Vagina (tissue), 2 donors: ENCODE measurements at regions not wholly inside any gene's neighbourhood (a gene's known extent, or its start where the extent isn't known, plus 50 kb on each side); places are given as distances from the start of the nearest gene placed in this dataset.

ENCODE experiments used
- DNase-seq, 2 donors: peaks; one replicate each; pipeline ENCODE4 v3.0.0-alpha.2; 2017; ENCODE audit errors: extremely low spot score in 2 of 2
- H3K27ac ChIP-seq: fragments of 200-600 bp; sonication (generic); one replicate; pipeline ENCODE4 v1.5.1; 2019
- H3K27me3 ChIP-seq: fragments of 200-600 bp; sonication (generic); one replicate; pipeline ENCODE4 v1.5.1; 2019
- H3K36me3 ChIP-seq, 2 donors: fragments of 200-600 bp; sonication (generic); one replicate each; pipeline ENCODE4 v1.5.1; 2017 to 2019
- H3K4me1 ChIP-seq: fragments of 200-600 bp; sonication (generic); one replicate; pipeline ENCODE4 v1.5.1; 2019
- H3K4me3 ChIP-seq, 2 donors: fragments of 200-600 bp; sonication (generic); 1 replicate in 1 of 2; 2 replicates in 1 of 2; pipeline ENCODE4 v1.5.1; 2016 to 2019
- H3K9me3 ChIP-seq: fragments of 200-600 bp; sonication (generic); one replicate; pipeline ENCODE4 v1.5.1; 2019
- POLR2A ChIP-seq, 2 donors: fragments of 450-650 bp; IDR thresholded peaks; one replicate each; pipeline ENCODE4 v1.6.1; 2017; ENCODE audit warnings: antibody characterized with exemption in 2 of 2, mild to moderate bottlenecking in 2 of 2, moderate library complexity in 2 of 2
- POLR2AphosphoS5 ChIP-seq, 2 donors: sonication (generic); formaldehyde crosslinking; IDR thresholded peaks; one replicate each; pipeline ENCODE4 v1.9.0; 2017; ENCODE audit warnings: antibody characterized with exemption in 2 of 2, mild to moderate bottlenecking in 2 of 2, low read depth in 1 of 2; ENCODE audit not compliant: insufficient read depth in 1 of 2
- intact Hi-C: fragments of 100-400 bp; cut with DNase I; formaldehyde crosslinking; loops from one replicate; pipeline ENCODE4 v1.15.1; 2023
- TF ChIP-seq, protein P1 (sequence below), 3 experiments: fragments of 450-650 bp in 2 of 3; fragments of 200-600 bp in 1 of 3; sonication (generic) in 1 of 3; IDR thresholded peaks; one replicate each; pipeline ENCODE4 v1.5.1; 2017 to 2019; ENCODE audit warnings: antibody characterized with exemption in 3 of 3, mild to moderate bottlenecking in 2 of 3, moderate library complexity in 2 of 3

DNA sequence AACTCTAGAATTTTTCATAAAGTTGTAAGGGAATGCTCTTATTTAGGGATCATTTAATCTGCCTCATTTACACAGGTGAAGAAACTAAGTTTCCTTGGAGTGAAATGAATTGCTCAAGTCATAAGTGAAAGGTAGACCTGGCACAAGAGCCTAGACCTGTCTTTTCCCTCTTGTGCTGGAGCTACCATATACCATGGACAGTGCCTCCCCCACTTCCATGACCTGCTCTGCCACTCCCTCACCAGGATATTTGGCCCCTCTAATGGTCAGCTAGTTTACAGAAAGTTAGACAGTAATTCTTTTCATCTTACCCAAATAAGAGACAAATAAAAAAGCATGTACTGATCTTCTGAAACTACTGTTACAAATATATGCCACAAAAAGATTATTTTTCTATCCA is 105.5 kb upstream of the ACO1 start:
- Histone ChIP-seq H3K27ac (no peak overlapping the region), H3K4me1 (no peaks in the 10 kb centered on the region), H3K27me3 (no peaks in the 10 kb centered on the region), H3K36me3 (no peaks in the 10 kb centered on the region), H3K4me3 (no peak overlapping the region), H3K9me3 (no peaks in the 10 kb centered on the region)
- intact Hi-C loops = no loop called here
- DNase-seq = no peak
- TF ChIP-seq, protein P1, sequence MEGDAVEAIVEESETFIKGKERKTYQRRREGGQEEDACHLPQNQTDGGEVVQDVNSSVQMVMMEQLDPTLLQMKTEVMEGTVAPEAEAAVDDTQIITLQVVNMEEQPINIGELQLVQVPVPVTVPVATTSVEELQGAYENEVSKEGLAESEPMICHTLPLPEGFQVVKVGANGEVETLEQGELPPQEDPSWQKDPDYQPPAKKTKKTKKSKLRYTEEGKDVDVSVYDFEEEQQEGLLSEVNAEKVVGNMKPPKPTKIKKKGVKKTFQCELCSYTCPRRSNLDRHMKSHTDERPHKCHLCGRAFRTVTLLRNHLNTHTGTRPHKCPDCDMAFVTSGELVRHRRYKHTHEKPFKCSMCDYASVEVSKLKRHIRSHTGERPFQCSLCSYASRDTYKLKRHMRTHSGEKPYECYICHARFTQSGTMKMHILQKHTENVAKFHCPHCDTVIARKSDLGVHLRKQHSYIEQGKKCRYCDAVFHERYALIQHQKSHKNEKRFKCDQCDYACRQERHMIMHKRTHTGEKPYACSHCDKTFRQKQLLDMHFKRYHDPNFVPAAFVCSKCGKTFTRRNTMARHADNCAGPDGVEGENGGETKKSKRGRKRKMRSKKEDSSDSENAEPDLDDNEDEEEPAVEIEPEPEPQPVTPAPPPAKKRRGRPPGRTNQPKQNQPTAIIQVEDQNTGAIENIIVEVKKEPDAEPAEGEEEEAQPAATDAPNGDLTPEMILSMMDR (IDR thresholded peaks at IDR 0.05) = no peak
- TF ChIP-seq POLR2A (IDR thresholded peaks at IDR 0.05) (no peak), POLR2AphosphoS5 (IDR thresholded peaks at IDR 0.05; ENCODE audit: insufficient read depth in 1 of 2, low read depth in 1 of 2) (no peak)

DNA sequence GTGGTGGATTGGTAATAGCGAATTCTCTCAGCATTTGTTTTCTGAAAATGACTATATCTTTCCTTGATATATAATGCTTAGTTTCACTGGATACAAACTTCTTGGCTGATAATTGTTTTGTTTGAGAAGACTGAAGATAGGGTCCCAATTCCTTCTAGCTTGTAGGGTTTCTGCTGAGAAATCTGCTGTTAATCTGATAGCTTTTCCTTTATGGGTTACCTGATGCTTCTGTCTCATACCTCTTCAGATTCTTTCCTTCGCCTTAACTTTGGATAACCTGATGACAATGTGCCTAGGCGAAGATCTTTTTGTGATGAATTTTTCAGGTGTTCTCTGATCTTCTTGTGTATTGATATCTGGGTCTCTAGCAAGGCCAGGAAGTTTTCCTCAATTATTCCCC is 94.7 kb upstream of the ACO1 start:
- DNase-seq = no peak
- Histone ChIP-seq H3K36me3 (no peaks in the 10 kb centered on the region), H3K4me1 (no peaks in the 10 kb centered on the region), H3K27me3 (no peaks in the 10 kb centered on the region), H3K27ac (no peak overlapping the region), H3K4me3 (no peak overlapping the region), H3K9me3 (no peaks in the 10 kb centered on the region)
- TF ChIP-seq, protein P1 (IDR thresholded peaks at IDR 0.05) = no peak
- TF ChIP-seq POLR2AphosphoS5 (IDR thresholded peaks at IDR 0.05; ENCODE audit: insufficient read depth in 1 of 2, low read depth in 1 of 2) = no peak
- no peak for TF ChIP-seq POLR2A (IDR thresholded peaks at IDR 0.05)
- intact Hi-C loops = no loop called here

DNA sequence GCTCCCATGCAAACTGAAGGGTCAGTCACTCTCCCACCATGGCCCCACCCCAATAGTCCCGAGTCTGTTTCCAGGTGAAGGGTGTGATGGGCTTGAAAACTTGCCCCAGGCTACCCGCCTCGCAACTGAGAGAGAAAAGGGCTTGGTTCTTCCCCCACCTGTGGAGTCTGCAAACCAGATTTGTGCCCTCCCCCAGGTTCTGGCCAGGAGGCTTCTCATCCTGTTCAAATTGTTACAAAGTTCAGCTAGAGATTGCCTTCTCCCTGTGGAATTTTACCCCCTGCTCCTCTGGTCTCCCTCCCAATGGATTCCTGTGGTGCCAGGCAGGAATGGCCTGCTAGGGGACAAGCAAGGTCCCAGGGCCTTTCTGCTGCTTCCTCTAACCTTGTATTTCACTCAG is 93.1 kb upstream of the ACO1 start:
- no peaks in the 10 kb centered on the region for H3K9me3 ChIP-seq
- H3K4me1 ChIP-seq = no peaks in the 10 kb centered on the region
- H3K36me3 ChIP-seq = no peaks in the 10 kb centered on the region
- intact Hi-C loops = no loop called here
- TF ChIP-seq POLR2A (IDR thresholded peaks at IDR 0.05) (no peak), POLR2AphosphoS5 (IDR thresholded peaks at IDR 0.05; ENCODE audit: insufficient read depth in 1 of 2, low read depth in 1 of 2) (no peak)
- TF ChIP-seq, protein P1 (IDR thresholded peaks at IDR 0.05) = no peak
- no peak for DNase-seq
- no peaks in the 10 kb centered on the region for H3K27me3 ChIP-seq
- no peak overlapping the region for H3K27ac ChIP-seq
- no peak overlapping the region for H3K4me3 ChIP-seq

DNA sequence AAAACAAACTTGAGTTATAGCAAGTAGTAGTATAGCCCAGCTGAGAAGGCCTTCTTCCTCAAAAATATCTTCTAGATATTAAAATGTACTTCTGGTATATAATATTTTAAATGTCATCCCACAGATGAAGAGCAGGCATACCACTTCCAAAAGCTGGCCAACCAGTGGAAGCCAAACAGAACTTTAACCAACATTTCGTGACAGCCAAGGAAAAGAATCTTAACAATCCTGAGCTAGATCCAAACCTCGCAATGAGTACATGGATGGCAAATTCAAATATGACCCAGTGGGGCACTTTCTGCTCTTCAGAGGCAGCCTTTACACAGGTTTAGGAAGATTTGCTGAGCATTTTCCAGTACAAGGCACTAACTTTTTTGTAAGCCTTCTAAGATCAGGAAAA is 91.8 kb upstream of the ACO1 start:
- Histone ChIP-seq H3K36me3 (no peaks in the 10 kb centered on the region), H3K4me1 (no peaks in the 10 kb centered on the region), H3K27me3 (no peaks in the 10 kb centered on the region), H3K27ac (no peak overlapping the region), H3K9me3 (no peaks in the 10 kb centered on the region), H3K4me3 (no peak overlapping the region)
- no peak for TF ChIP-seq POLR2A (IDR thresholded peaks at IDR 0.05)
- TF ChIP-seq, protein P1 (IDR thresholded peaks at IDR 0.05) = no peak
- TF ChIP-seq POLR2AphosphoS5 (IDR thresholded peaks at IDR 0.05; ENCODE audit: insufficient read depth in 1 of 2, low read depth in 1 of 2) = no peak
- intact Hi-C loops = no loop called here
- DNase-seq = no peak

DNA sequence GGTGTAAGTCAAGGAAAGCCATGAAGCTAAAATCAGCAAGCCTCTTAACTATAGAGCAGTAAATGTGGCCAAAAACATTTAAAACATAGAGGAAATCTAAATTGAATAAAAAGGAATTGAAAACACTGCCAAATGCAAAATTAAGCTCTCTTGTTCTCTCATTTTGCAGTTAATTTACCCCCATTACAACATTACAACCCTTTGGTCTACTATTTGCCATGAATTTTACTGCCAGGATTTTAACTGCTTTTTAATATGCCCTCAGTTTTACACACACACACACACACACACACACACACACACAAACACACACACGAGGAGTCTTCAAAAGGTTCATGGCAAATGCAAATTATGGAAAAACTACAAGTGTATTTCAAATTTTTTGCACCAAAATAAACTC is 91.4 kb upstream of the ACO1 start:
- DNase-seq = no peak
- Histone ChIP-seq H3K9me3 (no peaks in the 10 kb centered on the region), H3K4me3 (no peak overlapping the region), H3K27me3 (no peaks in the 10 kb centered on the region), H3K4me1 (no peaks in the 10 kb centered on the region), H3K36me3 (no peaks in the 10 kb centered on the region), H3K27ac (no peak overlapping the region)
- intact Hi-C loops = no loop called here
- TF ChIP-seq, protein P1 (IDR thresholded peaks at IDR 0.05) = no peak
- TF ChIP-seq POLR2AphosphoS5 (IDR thresholded peaks at IDR 0.05; ENCODE audit: insufficient read depth in 1 of 2, low read depth in 1 of 2) (no peak), POLR2A (IDR thresholded peaks at IDR 0.05) (no peak)
